Esophagus squamous epithelium (tissue), 4 donors: ENCODE measurements at regions not wholly inside any gene's neighbourhood (a gene's known extent, or its start where the extent isn't known, plus 50 kb on each side); places are given as distances from the start of the nearest gene placed in this dataset.

Experiments
- CTCF ChIP-seq, 6 experiments: fragments of 450-650 bp in 4 of 6; fragments of 200-600 bp in 2 of 6; sonication (generic) in 2 of 6; IDR thresholded peaks; one replicate each; pipeline ENCODE4 v1.5.1; 2016 to 2019; ENCODE audit warnings: antibody characterized with exemption in 6 of 6, mild to moderate bottlenecking in 4 of 6, moderate library complexity in 4 of 6
- POLR2A ChIP-seq, 4 donors: fragments of 450-650 bp; IDR thresholded peaks; one replicate each; pipeline ENCODE4 v1.6.1; 2017; ENCODE audit warnings: antibody characterized with exemption in 4 of 4, mild to moderate bottlenecking in 4 of 4, moderate library complexity in 3 of 4

DNA sequence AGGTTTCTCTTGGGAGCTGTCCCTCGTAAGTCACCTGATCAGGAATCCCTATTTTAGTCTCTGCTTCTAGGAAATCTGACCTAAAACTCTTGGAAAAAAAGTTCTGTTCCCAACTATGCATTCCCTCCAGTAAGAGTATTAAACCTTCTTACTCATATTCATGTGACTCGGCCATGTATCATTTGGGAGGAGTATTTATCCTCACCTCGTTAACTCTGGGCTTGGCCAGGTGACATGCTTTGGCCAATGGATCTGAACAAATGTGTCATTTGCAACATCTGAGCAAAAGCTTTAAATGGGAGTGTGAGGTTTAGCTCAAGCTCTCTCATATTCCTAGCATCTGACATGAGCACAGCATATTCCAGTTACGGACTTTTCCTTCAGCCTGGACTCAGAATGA lies 226.8 kb downstream of the NUAK1 start:
- TF ChIP-seq CTCF (IDR thresholded peaks at IDR 0.05): no peak
- TF ChIP-seq POLR2A (IDR thresholded peaks at IDR 0.05): no peak
